Lower lobe of right lung (tissue), 2 donors: ENCODE measurements at regions not wholly inside any gene's neighbourhood (a gene's known extent, or its start where the extent isn't known, plus 50 kb on each side); places are given as distances from the start of the nearest gene placed in this dataset.
"Not testable (repeated sequence)": the region's sequence is repeated elsewhere in the genome, so short reads cannot be mapped to it uniquely, and the experiment has no call there.

ENCODE experiments used
- ATAC-seq, 2 donors: fragments of 200-7000 bp; cut with Tn5 transposase; one replicate each; pipeline ENCODE4 v1.9.1; 2020 to 2022; ENCODE audit warnings: mild to moderate bottlenecking in 2 of 2, moderate library complexity in 2 of 2
- DNase-seq: peaks from one replicate; pipeline ENCODE4 v3.0.0-alpha.2; 2020
- H3K27ac ChIP-seq: fragments of 200-600 bp; one replicate; pipeline ENCODE4 v1.8.0; 2022
- H3K27me3 ChIP-seq: fragments of 200-600 bp; one replicate; pipeline ENCODE4 v1.8.0; 2022; ENCODE audit warnings: low read depth
- H3K36me3 ChIP-seq: fragments of 200-600 bp; one replicate; pipeline ENCODE4 v1.8.0; 2022; ENCODE audit warnings: mild to moderate bottlenecking
- H3K4me1 ChIP-seq: fragments of 200-600 bp; one replicate; pipeline ENCODE4 v1.8.0; 2022
- H3K4me3 ChIP-seq: fragments of 200-600 bp; one replicate; pipeline ENCODE4 v1.8.0; 2022; ENCODE audit warnings: mild to moderate bottlenecking
- H3K9me3 ChIP-seq: fragments of 200-600 bp; one replicate; pipeline ENCODE4 v1.8.0; 2022
- CTCF ChIP-seq: fragments of 200-600 bp; IDR thresholded peaks from one replicate; pipeline ENCODE4 v1.8.0; 2022; ENCODE audit warnings: antibody characterized with exemption, mild to moderate bottlenecking
- intact Hi-C: fragments of 100-400 bp; cut with DNase I; formaldehyde crosslinking; loops from one replicate; pipeline ENCODE4 v1.11.0; 2022
- donor health status: DM: no; HTN: yes; CAD: no; lungs with severe emphysema.

- no peak for TF ChIP-seq CTCF
- H3K4me3 ChIP-seq = no peak overlapping the region
- H3K27ac ChIP-seq = no peak overlapping the region
- no peaks in the 10 kb centered on the region for H3K4me1 ChIP-seq
- DNase-seq = peak; percentile 36
- peaks cover 32% of the 10 kb centered on the region for H3K27me3 ChIP-seq
- ATAC-seq = no peak
- H3K9me3 ChIP-seq = no peaks in the 10 kb centered on the region
- intact Hi-C loops = no loop called here
- H3K36me3 ChIP-seq = no peaks in the 10 kb centered on the region
Measured at GRCh38 chr22:49396817-49397216, 430.9 kb downstream of the BRD1 start.

DNA sequence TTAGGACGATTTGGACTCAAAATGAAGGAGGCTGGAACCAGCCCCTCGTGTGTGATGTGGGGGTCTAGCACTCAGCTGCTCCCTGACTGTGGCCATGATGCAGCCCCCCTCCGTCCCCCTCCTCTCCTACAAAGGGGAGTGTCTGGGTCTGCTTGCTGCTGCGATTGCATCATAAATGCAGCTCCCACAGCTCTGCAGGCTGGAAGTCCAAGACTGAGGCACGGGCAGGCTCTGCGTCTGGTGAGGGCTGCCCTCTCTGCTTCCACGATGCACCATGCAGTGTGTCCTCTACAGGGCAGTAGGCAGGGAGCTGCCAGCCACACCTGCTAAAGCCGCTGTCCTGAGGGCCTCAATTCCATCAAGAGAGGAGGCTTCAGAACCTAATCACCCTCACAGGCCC, 432.1 kb downstream of the BRD1 start:
- Histone ChIP-seq H3K9me3 (no peaks in the 10 kb centered on the region), H3K27ac (no peak overlapping the region), H3K4me3 (no peak overlapping the region), H3K4me1 (no peaks in the 10 kb centered on the region), H3K36me3 (no peaks in the 10 kb centered on the region), H3K27me3 (peaks cover 35% of the 10 kb centered on the region)
- ATAC-seq = no peak
- no peak for TF ChIP-seq CTCF
- intact Hi-C loops = no loop called here
- peak; percentile 22 for DNase-seq

DNA sequence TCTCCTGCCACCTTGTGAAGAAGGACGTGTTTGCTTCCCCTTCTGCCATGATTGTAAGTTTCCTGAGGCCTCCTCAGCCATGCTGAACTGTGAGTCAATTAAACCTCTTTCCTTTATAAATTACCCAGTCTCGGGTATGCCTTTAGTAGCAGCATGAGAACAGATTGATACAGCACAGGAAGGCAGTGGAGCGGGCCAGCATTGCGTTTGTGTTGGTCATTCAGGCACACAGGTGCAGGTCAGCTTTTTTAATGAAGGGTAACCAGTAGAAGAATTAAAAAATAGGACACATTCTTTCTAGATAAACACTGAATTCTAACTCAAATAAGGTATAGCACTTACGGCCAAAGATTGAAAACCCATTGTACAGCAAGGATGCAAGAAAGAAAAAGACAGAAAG, 432.6 kb downstream of the BRD1 start:
- H3K27ac ChIP-seq, H3K4me1 ChIP-seq, H3K36me3 ChIP-seq, H3K9me3 ChIP-seq, intact Hi-C loops, H3K4me3 ChIP-seq, ATAC-seq, DNase-seq: not testable (repeated sequence)
- H3K27me3 ChIP-seq = peaks cover 33% of the 10 kb centered on the region

DNA sequence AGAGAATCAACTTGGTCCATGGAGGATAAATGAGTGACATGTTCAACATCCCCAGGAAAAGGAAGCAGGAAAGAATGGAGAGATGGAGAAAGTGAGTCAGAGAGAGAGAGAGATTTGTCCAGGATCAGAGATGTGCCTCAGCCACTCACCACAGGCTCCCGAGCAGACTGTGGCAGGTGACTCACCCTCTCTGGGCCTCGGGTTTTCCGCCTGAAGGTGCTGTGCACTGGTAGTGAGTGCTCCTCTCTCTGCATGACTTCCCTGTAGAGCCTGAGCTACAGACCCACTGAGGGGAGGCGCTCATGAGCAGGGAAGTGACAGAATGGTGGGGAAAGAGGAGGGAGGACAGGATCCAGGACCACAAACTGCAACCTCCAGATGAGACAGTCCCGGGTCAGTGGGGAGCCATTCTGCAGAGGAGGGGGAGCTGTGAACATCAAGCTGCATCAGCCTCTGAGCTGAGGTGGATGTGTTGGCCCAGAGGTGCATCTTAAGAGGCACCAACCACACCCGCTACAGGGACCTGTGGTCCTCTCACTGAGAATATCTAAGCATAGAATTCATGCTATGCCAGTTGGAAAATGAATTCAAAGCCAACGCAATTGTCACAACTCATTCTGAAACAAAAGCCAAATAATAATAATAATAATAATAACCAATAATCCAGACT, 433.4 kb downstream of the BRD1 start:
- no peak for DNase-seq

DNA sequence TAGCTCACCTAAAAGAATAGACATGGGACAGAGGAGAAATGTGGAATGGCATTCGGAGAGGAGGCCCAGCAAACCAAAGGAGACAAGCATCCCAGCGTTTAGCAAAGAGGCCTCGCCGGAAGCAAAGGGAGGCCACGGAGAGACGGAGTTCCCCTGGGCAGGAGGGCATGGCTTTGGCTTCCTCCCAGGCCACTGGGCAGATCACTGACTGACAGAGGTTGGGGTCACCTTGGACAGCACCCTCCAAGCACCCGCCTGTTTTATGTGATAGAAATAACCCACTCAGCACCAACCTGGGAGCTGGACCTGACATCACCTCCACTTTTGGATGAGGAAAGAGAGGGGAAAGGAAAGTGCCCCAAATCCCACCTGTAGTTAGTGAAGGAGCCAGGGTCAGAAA, 434.1 kb downstream of the BRD1 start:
- intact Hi-C loops = no loop called here
- H3K9me3 ChIP-seq = no peaks in the 10 kb centered on the region
- peaks cover 35% of the 10 kb centered on the region for H3K27me3 ChIP-seq
- H3K4me3 ChIP-seq = no peak overlapping the region
- no peaks in the 10 kb centered on the region for H3K36me3 ChIP-seq
- H3K4me1 ChIP-seq = no peaks in the 10 kb centered on the region
- DNase-seq (no peak), ATAC-seq (no peak)
- no peak for TF ChIP-seq CTCF
- no peak overlapping the region for H3K27ac ChIP-seq

More for the DNA sequence above, 433.4 kb downstream of the BRD1 start:
- Histone ChIP-seq H3K9me3 (no peaks in the 10 kb centered on the region), H3K36me3 (no peaks in the 10 kb centered on the region), H3K4me3 (no peak overlapping the region), H3K27me3 (peaks cover 32% of the 10 kb centered on the region), H3K27ac (no peak overlapping the region), H3K4me1 (no peaks in the 10 kb centered on the region)
- ATAC-seq = no peak
- TF ChIP-seq CTCF = no peak
- intact Hi-C loops = no loop called here

- intact Hi-C loops = no loop called here
- H3K4me1 ChIP-seq = no peaks in the 10 kb centered on the region
- peaks cover 31% of the 10 kb centered on the region for H3K27me3 ChIP-seq
- H3K27ac ChIP-seq = no peak overlapping the region
- H3K36me3 ChIP-seq = no peaks in the 10 kb centered on the region
- H3K9me3 ChIP-seq = no peaks in the 10 kb centered on the region
- no peak for TF ChIP-seq CTCF
- DNase-seq = no peak
- no peak for ATAC-seq
- H3K4me3 ChIP-seq = no peak overlapping the region
Measured at GRCh38 chr22:49392841-49393510, 434.7 kb downstream of the BRD1 start.
